ENCODE measurements at regions not wholly inside any gene's neighbourhood (a gene's known extent, or its start where the extent isn't known, plus 50 kb on each side); places are given as distances from the start of the nearest gene placed in this dataset.

DNA sequence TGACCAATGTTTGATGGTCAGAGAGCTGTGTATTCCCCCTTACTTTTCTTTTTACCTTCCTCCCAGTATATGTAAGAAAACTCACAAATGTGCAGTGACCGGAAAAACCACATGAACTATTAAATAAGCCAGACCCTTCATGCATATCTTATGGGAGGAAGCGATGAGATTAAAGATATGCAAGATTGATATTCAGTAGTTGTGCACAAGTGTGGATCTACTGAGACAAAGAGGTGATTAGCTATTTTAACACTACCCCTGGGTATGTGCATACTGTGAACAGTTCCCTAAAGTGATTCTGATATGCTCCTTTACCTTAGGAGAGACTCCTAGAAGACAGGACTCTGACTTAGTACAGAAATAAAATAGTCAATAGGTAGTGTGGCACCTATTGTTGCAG is 328.3 kb downstream of the EPHA4 start:
- Histone ChIP-seq H3K36me3 (no peaks in the 10 kb centered on the region), H3K4me1 (no peaks in the 10 kb centered on the region), H3K27ac (no peak overlapping the region), H3K27me3 (no peaks in the 10 kb centered on the region), H3K4me3 (no peak overlapping the region), H3K9me3 (peaks cover 0 to 2% (median 0%) of the 10 kb centered on the region in 4 donors)
- DNase-seq: no peak
- TF ChIP-seq, protein P1, sequence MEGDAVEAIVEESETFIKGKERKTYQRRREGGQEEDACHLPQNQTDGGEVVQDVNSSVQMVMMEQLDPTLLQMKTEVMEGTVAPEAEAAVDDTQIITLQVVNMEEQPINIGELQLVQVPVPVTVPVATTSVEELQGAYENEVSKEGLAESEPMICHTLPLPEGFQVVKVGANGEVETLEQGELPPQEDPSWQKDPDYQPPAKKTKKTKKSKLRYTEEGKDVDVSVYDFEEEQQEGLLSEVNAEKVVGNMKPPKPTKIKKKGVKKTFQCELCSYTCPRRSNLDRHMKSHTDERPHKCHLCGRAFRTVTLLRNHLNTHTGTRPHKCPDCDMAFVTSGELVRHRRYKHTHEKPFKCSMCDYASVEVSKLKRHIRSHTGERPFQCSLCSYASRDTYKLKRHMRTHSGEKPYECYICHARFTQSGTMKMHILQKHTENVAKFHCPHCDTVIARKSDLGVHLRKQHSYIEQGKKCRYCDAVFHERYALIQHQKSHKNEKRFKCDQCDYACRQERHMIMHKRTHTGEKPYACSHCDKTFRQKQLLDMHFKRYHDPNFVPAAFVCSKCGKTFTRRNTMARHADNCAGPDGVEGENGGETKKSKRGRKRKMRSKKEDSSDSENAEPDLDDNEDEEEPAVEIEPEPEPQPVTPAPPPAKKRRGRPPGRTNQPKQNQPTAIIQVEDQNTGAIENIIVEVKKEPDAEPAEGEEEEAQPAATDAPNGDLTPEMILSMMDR (IDR thresholded peaks at IDR 0.05): no peak
- TF ChIP-seq POLR2A (IDR thresholded peaks at IDR 0.05): no peak
- no peak for TF ChIP-seq EP300 (IDR thresholded peaks at IDR 0.05)
- no peak for TF ChIP-seq POLR2AphosphoS5 (IDR thresholded peaks at IDR 0.05)
- WGBS, 5 donors: 91 to 97% (median 96%) methylated on average over 2 of the region's 2 CpGs
- intact Hi-C loops (cut with DNase I; ENCODE audit: low total_unique reads): no loop called here

DNA sequence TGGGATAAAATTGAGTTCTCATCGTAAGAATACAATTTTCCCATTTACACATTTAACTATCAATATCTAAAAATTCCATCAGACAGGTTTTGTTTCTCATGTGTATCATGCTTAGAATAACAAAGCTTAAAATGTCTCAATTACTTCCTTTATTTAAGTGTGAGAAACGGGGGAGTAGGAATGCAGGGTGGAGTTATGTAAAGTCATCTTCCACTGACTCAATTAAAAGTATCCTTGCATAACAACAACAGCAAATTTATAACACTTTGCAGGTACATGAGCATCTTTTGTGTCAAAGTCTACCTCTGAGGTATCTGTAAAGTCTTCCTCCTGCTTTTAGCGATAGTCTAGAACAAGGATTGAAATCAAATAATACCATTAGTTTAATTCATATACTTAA is 327.1 kb downstream of the EPHA4 start:
- H3K27ac ChIP-seq: no peak overlapping the region
- H3K4me3 ChIP-seq: no peak overlapping the region
- intact Hi-C loops (cut with DNase I; ENCODE audit: low total_unique reads): no loop called here
- no peaks in the 10 kb centered on the region for H3K27me3 ChIP-seq
- WGBS, 5 donors: 68 to 79% (median 74%) methylated on average over 3 of the region's 3 CpGs
- DNase-seq: no peak
- TF ChIP-seq, protein P1 (IDR thresholded peaks at IDR 0.05): no peak
- TF ChIP-seq POLR2A (IDR thresholded peaks at IDR 0.05) (no peak), EP300 (IDR thresholded peaks at IDR 0.05) (no peak), POLR2AphosphoS5 (IDR thresholded peaks at IDR 0.05) (no peak)
- no peaks in the 10 kb centered on the region for H3K4me1 ChIP-seq
- H3K36me3 ChIP-seq: no peaks in the 10 kb centered on the region
- H3K9me3 ChIP-seq: peaks cover 0 to 4% (median 0%) of the 10 kb centered on the region in 4 donors

DNA sequence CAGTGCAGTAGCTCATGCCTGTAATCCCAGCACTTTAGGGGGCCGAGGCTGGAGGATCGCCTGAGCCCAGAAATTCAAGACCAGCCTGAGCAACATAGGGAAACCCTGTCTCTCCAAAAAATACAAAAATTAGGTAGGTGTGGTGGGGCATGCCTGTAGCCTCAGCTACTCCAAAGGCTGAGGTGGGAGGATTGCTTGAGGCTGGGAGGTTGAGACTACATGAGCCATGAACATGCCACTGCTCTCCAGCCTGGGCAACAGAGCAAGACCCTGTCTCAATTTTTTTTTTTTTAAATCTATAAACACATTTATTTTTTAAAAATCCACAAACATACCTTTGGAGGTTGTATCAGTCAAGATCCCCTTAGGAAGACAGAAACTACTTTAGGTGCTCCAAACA is 326.3 kb downstream of the EPHA4 start:
- TF ChIP-seq, protein P1 (IDR thresholded peaks at IDR 0.05): no peak
- TF ChIP-seq EP300 (IDR thresholded peaks at IDR 0.05) (no peak), POLR2AphosphoS5 (IDR thresholded peaks at IDR 0.05) (no peak), POLR2A (IDR thresholded peaks at IDR 0.05) (no peak)
- H3K4me1 ChIP-seq: no peaks in the 10 kb centered on the region
- no peak for DNase-seq
- no peak overlapping the region for H3K27ac ChIP-seq
- WGBS, 5 donors: 86 to 93% (median 87%) methylated on average over 2 of the region's 2 CpGs
- H3K4me3 ChIP-seq: no peak overlapping the region
- peaks cover 0 to 4% (median 0%) of the 10 kb centered on the region in 4 donors for H3K9me3 ChIP-seq
- intact Hi-C loops (cut with DNase I; ENCODE audit: low total_unique reads): no loop called here
- no peaks in the 10 kb centered on the region for H3K27me3 ChIP-seq
- H3K36me3 ChIP-seq: no peaks in the 10 kb centered on the region

DNA sequence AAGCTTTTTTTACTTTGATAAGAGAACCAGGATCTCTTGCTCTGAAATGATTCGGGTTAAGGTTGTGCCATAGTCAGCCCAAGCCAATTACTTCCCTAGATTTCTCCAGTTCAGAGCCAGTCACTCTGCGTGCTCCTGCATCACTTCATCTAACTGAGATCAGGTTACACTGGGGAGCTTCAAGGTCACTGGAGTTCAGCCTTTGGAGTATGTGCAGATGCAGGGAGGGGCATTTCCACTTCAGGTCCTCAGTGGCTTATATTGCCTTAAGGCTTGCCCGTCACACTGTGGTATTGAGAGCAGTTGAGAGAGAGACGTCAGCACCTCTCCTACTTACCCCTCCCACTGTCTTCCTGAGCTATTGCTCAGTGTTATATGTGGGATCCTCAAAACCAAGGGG is 317.8 kb downstream of the EPHA4 start:
- intact Hi-C loops (cut with DNase I; ENCODE audit: low total_unique reads): no loop called here
- Histone ChIP-seq H3K27ac (no peak overlapping the region), H3K9me3 (no peaks in the 10 kb centered on the region), H3K36me3 (no peaks in the 10 kb centered on the region), H3K27me3 (no peaks in the 10 kb centered on the region), H3K4me1 (no peaks in the 10 kb centered on the region), H3K4me3 (no peak overlapping the region)
- TF ChIP-seq POLR2A (IDR thresholded peaks at IDR 0.05): no peak
- no peak for TF ChIP-seq EP300 (IDR thresholded peaks at IDR 0.05)
- TF ChIP-seq POLR2AphosphoS5 (IDR thresholded peaks at IDR 0.05): no peak
- 40 to 63% (median 48%) methylated on average over 4 of the region's 4 CpGs for WGBS, 5 donors
- DNase-seq: no peak

DNA sequence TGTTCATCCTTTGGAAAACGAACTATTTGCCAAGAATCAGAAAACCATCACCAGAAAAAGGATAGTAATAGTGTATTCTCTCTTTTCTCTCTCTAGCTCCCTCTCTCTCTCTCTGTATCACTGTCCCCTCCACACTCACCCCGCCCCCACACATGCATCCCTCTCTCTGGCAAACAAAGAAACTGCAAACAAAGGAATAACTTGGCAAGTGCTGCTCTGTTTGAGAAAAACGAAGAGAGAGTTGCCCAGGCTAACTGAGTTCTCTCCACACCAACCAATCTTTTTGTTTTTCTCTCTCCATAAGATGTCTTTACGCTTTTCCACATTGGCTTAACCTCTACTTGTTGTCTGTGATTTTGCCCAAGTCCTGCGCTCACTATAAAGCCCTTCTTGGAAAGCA is 316.2 kb downstream of the EPHA4 start:
- intact Hi-C loops (cut with DNase I; ENCODE audit: low total_unique reads): no loop called here
- H3K4me1 ChIP-seq: no peaks in the 10 kb centered on the region
- no peaks in the 10 kb centered on the region for H3K36me3 ChIP-seq
- TF ChIP-seq POLR2A (IDR thresholded peaks at IDR 0.05) (no peak), EP300 (IDR thresholded peaks at IDR 0.05) (no peak), POLR2AphosphoS5 (IDR thresholded peaks at IDR 0.05) (no peak)
- TF ChIP-seq, protein P1 (IDR thresholded peaks at IDR 0.05): no peak
- no peaks in the 10 kb centered on the region for H3K9me3 ChIP-seq
- DNase-seq: no peak
- no peak overlapping the region for H3K27ac ChIP-seq
- no peak overlapping the region for H3K4me3 ChIP-seq
- no peaks in the 10 kb centered on the region for H3K27me3 ChIP-seq
- 22 to 39% (median 32%) methylated on average over 5 of the region's 5 CpGs for WGBS, 5 donors
